Keratinocyte (primary cell): ENCODE measurements at regions not wholly inside any gene's neighbourhood (a gene's known extent, or its start where the extent isn't known, plus 50 kb on each side); places are given as distances from the start of the nearest gene placed in this dataset.

ENCODE experiments used
- DNase-seq: peaks from one replicate; pipeline ENCODE4 v3.0.0-alpha.2; 2011; ENCODE audit warnings: low read depth, missing footprints, low spot score
- FAIRE-seq: peaks from 2 replicates; lab custom pipeline; 2011; peaks lifted over from hg19 to GRCh38; lab: Jason Lieb, UNC
- H2AFZ ChIP-seq: 2 replicates; pipeline ENCODE4 v1.6.0; 2012; ENCODE audit warnings: low read length, control low read depth, inconsistent platforms; ENCODE audit not compliant: control insufficient read depth
- H3K27ac ChIP-seq: 2 replicates; pipeline ENCODE4 v1.5.1; 2011; ENCODE audit warnings: low read length; ENCODE audit not compliant: control insufficient read depth, insufficient read depth
- H3K27me3 ChIP-seq: 3 replicates; pipeline ENCODE4 v1.6.0; 2011; ENCODE audit warnings: low read length; ENCODE audit not compliant: control insufficient read depth, insufficient read depth; ENCODE audit errors: extremely low read depth
- H3K36me3 ChIP-seq, 2 experiments: 2 replicates in 1 of 2; 3 replicates in 1 of 2; pipeline ENCODE4 v1.5.1; 2011; ENCODE audit warnings: low read length in 2 of 2, mild to moderate bottlenecking in 1 of 2; ENCODE audit not compliant: control insufficient read depth in 2 of 2, insufficient read depth in 2 of 2; ENCODE audit errors: extremely low read depth in 1 of 2
- H3K4me1 ChIP-seq: 3 replicates; pipeline ENCODE4 v1.5.1; 2011; ENCODE audit warnings: low read length; ENCODE audit not compliant: control insufficient read depth, insufficient read depth; ENCODE audit errors: extremely low read depth
- H3K4me2 ChIP-seq: 3 replicates; pipeline ENCODE4 v1.6.0; 2011; ENCODE audit warnings: low read depth, low read length; ENCODE audit not compliant: control insufficient read depth, insufficient read depth; ENCODE audit errors: extremely low read depth
- H3K4me3 ChIP-seq, 3 experiments: fragments of 200-600 bp in 1 of 3; sonication (generic) in 1 of 3; 2 replicates in 2 of 3; 3 replicates in 1 of 3; pipeline ENCODE4 v1.5.1; 2011 to 2016; ENCODE audit warnings: low read length in 3 of 3, mild to moderate bottlenecking in 3 of 3, control low read depth in 2 of 3, inconsistent platforms in 1 of 3, low read depth in 1 of 3, mixed read lengths in 1 of 3, mixed run types in 1 of 3, moderate library complexity in 1 of 3; ENCODE audit not compliant: control insufficient read depth in 2 of 3, insufficient read depth in 2 of 3; ENCODE audit errors: extremely low read depth in 1 of 3
- H3K79me2 ChIP-seq: 2 replicates; pipeline ENCODE4 v1.6.0; 2012; ENCODE audit warnings: low read length; ENCODE audit not compliant: control insufficient read depth, insufficient read depth
- H3K9ac ChIP-seq: 3 replicates; pipeline ENCODE4 v1.6.0; 2011; ENCODE audit warnings: low read length; ENCODE audit not compliant: control insufficient read depth, insufficient read depth; ENCODE audit errors: extremely low read depth
- H3K9me1 ChIP-seq: 3 replicates; pipeline ENCODE4 v1.6.0; 2011; ENCODE audit warnings: low read length; ENCODE audit not compliant: control insufficient read depth, insufficient read depth; ENCODE audit errors: extremely low read depth
- H3K9me3 ChIP-seq: 2 replicates; pipeline ENCODE4 v1.5.1; 2012; ENCODE audit warnings: low read depth, low read length; ENCODE audit not compliant: control insufficient read depth
- H4K20me1 ChIP-seq: 3 replicates; pipeline ENCODE4 v1.6.0; 2011; ENCODE audit warnings: low read length; ENCODE audit not compliant: control insufficient read depth, insufficient read depth; ENCODE audit errors: extremely low read depth
- CTCF ChIP-seq, 3 experiments: IDR thresholded peaks in 1 of 3; conservative IDR thresholded peaks in 1 of 3; optimal IDR thresholded peaks in 1 of 3; 2 replicates in 2 of 3; 3 replicates in 1 of 3; pipeline versions ENCODE3 to v1.5.1; 2011; ENCODE audit warnings: low read length in 3 of 3, mild to moderate bottlenecking in 3 of 3, moderate library complexity in 2 of 3, control low read depth in 1 of 3, inconsistent platforms in 1 of 3; ENCODE audit not compliant: insufficient read depth in 2 of 3; ENCODE audit errors: extremely low read depth in 1 of 3
- EZH2 ChIP-seq: IDR thresholded peaks from one replicate; pipeline ENCODE4 v1.6.1; 2012; ENCODE audit warnings: inconsistent platforms, mild to moderate bottlenecking, low read length, moderate library complexity
- dilution Hi-C: fragments of 300-500 bp; cut with MboI; formaldehyde crosslinking; loops from one replicate; pipeline ENCODE4 v1.7.0; 2020; ENCODE audit warnings: low sequenced_read_pairs; ENCODE audit not compliant: extremely low pct_ligation_motif_present

DNA sequence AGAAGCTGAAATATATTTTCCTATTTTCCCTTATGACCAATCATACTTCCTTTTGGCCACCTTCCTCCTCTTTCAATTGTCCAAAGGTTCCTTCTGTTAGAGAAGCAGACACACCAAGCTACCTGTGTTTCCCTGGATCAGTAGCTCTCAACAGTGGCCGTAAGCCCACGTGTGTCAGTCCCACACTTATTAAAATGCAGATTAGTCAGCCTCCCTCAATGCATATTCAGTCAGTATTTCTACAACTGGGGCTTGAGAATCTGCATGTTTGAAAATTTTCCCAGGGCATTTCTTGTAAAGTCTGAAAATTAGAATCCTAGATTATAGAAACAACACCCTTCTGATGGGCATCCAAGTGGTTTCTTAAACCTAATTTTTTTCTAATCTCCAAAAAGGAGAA, 54.0 kb upstream of the ITPRID2 start:
- TF ChIP-seq EZH2 (no peak), CTCF (optimal IDR thresholded peaks at IDR 0.05 in 1 of 3, IDR thresholded peaks at IDR 0.05 in 1 of 3, conservative IDR thresholded peaks at IDR 0.05 in 1 of 3; ENCODE audit: extremely low read depth in 1 of 3, insufficient read depth in 2 of 3, low read length in 3 of 3) (no peak)
- Histone ChIP-seq H4K20me1 (no peaks in the 10 kb centered on the region), H3K4me1 (no peaks in the 10 kb centered on the region), H3K9ac (no peak overlapping the region), H2AFZ (no peak overlapping the region), H3K4me2 (no peak overlapping the region), H3K9me1 (no peaks in the 10 kb centered on the region), H3K27ac (no peak overlapping the region), H3K79me2 (no peaks in the 10 kb centered on the region), H3K36me3 (no peaks in the 10 kb centered on the region), H3K9me3 (no peaks in the 10 kb centered on the region), H3K27me3 (no peaks in the 10 kb centered on the region), H3K4me3 (no peak overlapping the region)
- FAIRE-seq = no peak
- dilution Hi-C loops = no loop called here
- no peak for DNase-seq

DNA sequence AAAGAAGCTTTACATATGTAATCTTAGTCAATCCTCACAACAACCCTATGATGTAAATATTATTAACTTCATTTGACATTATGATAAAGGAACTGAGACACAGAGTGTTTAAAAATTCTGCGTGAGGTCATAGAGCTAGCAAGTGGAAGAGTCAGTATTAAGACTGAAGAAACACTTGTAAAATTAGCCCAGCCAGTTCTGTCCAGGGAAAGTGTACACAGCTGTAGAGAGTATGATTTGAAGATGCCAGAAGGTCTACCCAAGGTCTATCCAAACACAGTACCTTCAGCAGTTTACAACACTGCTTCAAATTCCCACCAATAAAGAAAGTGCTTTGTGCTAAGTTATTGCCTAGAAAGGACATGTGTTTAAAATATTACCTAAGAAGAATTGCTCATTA, 51.7 kb upstream of the ITPRID2 start:
- no peaks in the 10 kb centered on the region for H3K4me1 ChIP-seq
- no peak overlapping the region for H3K9ac ChIP-seq
- H3K4me3 ChIP-seq = no peak overlapping the region
- H3K36me3 ChIP-seq = no peaks in the 10 kb centered on the region
- no peaks in the 10 kb centered on the region for H4K20me1 ChIP-seq
- dilution Hi-C loops = no loop called here
- no peaks in the 10 kb centered on the region for H3K9me3 ChIP-seq
- no peaks in the 10 kb centered on the region for H3K27me3 ChIP-seq
- TF ChIP-seq EZH2 (no peak), CTCF (optimal IDR thresholded peaks at IDR 0.05 in 1 of 3, IDR thresholded peaks at IDR 0.05 in 1 of 3, conservative IDR thresholded peaks at IDR 0.05 in 1 of 3; ENCODE audit: extremely low read depth in 1 of 3, insufficient read depth in 2 of 3, low read length in 3 of 3) (no peak)
- no peak overlapping the region for H3K4me2 ChIP-seq
- H3K27ac ChIP-seq = no peak overlapping the region
- H3K79me2 ChIP-seq = no peaks in the 10 kb centered on the region
- FAIRE-seq = peak; percentile 39
- no peaks in the 10 kb centered on the region for H3K9me1 ChIP-seq
- H2AFZ ChIP-seq = no peak overlapping the region
- no peak for DNase-seq
